ACC112 (cell line): ENCODE measurements at regions not wholly inside any gene's neighbourhood (a gene's known extent, or its start where the extent isn't known, plus 50 kb on each side); places are given as distances from the start of the nearest gene placed in this dataset.
"Not testable (repeated sequence)": the region's sequence is repeated elsewhere in the genome, so short reads cannot be mapped to it uniquely, and the experiment has no call there.

Experiments
- H2AFZ ChIP-seq: fragments of 200-600 bp; sonication (generic); one replicate; pipeline ENCODE4 v1.6.0; 2017; ENCODE audit warnings: antibody characterized with exemption, low read length; ENCODE audit not compliant: unreplicated experiment
- H3K27ac ChIP-seq: fragments of 200-600 bp; sonication (generic); 2 replicates; pipeline ENCODE4 v1.5.1; 2014; ENCODE audit warnings: low read depth, mild to moderate bottlenecking, antibody characterized with exemption, low read length, moderate library complexity
- H3K27me3 ChIP-seq: fragments of 200-600 bp; sonication (generic); 2 replicates; pipeline ENCODE4 v1.6.1; 2014; ENCODE audit warnings: mild to moderate bottlenecking, antibody characterized with exemption, low read length, moderate library complexity, mixed read lengths; ENCODE audit not compliant: insufficient read depth
- H3K36me3 ChIP-seq: fragments of 200-600 bp; sonication (generic); 2 replicates; pipeline ENCODE4 v1.6.1; 2016; ENCODE audit warnings: mild to moderate bottlenecking, antibody characterized with exemption, low read length, moderate library complexity, mixed read lengths; ENCODE audit not compliant: insufficient read depth
- H3K4me1 ChIP-seq: fragments of 200-600 bp; sonication (generic); one replicate; pipeline ENCODE4 v1.6.1; 2016; ENCODE audit warnings: low read length, mixed read lengths; ENCODE audit not compliant: insufficient read depth, unreplicated experiment, control insufficient read depth
- H3K4me3 ChIP-seq: fragments of 200-600 bp; sonication (generic); 2 replicates; pipeline ENCODE4 v1.5.1; 2014; ENCODE audit warnings: mild to moderate bottlenecking, low read depth, low read length
- H3K79me2 ChIP-seq: fragments of 200-600 bp; sonication (generic); one replicate; pipeline ENCODE4 v1.6.0; 2016; ENCODE audit warnings: low read length; ENCODE audit not compliant: control insufficient read depth, unreplicated experiment, insufficient read depth

- peaks cover 12% of the 10 kb centered on the region for H3K36me3 ChIP-seq
- H2AFZ ChIP-seq, result no peak overlapping the region
- H3K4me3 ChIP-seq, result peak overlapping the region; percentile 53
- peaks cover 47% of the 10 kb centered on the region for H3K4me1 ChIP-seq
- no peaks in the 10 kb centered on the region for H3K27me3 ChIP-seq
- peak overlapping the region; percentile 99 for H3K27ac ChIP-seq
- H3K79me2 ChIP-seq, result no peaks in the 10 kb centered on the region
Measured at GRCh38 chr2:38147333-38148121, 71.6 kb upstream of the CYP1B1 start.

DNA sequence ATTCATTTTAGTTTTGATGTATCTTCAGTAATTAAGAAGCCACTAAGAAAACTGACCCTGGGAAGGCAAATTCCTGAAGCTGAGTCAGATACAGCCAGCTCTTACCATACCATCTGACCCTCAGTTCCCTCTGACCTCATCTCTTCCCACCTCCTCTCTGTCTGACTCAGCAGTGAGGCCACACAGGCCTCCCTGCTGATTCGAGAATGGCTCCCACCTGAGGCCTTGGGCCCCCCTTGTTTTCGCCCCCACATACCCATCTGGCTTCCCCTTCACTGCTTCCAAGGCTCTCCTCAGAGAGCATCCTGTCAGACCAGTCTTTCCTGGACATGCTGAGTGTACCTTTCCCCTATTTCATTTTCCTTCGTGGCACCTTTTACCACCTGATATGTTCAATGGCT, 71.0 kb upstream of the CYP1B1 start:
- peaks cover 12% of the 10 kb centered on the region for H3K36me3 ChIP-seq
- H2AFZ ChIP-seq, result peak overlapping the region; percentile 9
- H3K4me3 ChIP-seq, result peak overlapping the region; percentile 53
- H3K79me2 ChIP-seq, result no peaks in the 10 kb centered on the region
- H3K27me3 ChIP-seq, result no peaks in the 10 kb centered on the region
- peaks cover 47% of the 10 kb centered on the region for H3K4me1 ChIP-seq
- peak overlapping the region; percentile 99 for H3K27ac ChIP-seq

- H3K27ac ChIP-seq, result peak overlapping the region; percentile 99
- peak overlapping the region; percentile 53 for H3K4me3 ChIP-seq
- peaks cover 47% of the 10 kb centered on the region for H3K4me1 ChIP-seq
Measured at GRCh38 chr2:38146275-38146906, 70.4 kb upstream of the CYP1B1 start.

DNA sequence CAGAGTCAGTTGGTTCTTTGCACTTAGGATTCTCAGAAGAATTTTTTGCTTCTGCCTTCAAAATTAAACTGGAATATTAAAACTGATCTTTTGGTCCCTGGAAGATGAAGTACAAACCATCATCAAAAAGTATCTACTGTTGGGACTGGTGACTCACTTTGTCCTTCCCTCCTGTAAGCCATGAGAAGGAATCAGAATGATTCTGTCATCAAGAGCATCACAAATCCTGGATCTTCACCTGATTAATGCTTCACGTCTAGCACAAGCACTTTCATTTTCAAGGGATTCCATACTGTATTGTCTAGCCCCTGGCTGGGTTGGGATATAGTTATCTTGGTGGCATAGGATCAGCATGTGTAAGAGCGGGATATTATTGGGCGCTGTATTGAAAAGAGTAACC, 69.3 kb upstream of the CYP1B1 start:
- Histone ChIP-seq H3K4me1 (peaks cover 47% of the 10 kb centered on the region), H2AFZ (peak overlapping the region; percentile 38), H3K36me3 (peaks cover 12% of the 10 kb centered on the region), H3K4me3 (peak overlapping the region; percentile 52; the same call in 1 of the 2 replicates), H3K79me2 (no peaks in the 10 kb centered on the region), H3K27me3 (no peaks in the 10 kb centered on the region), H3K27ac (peak overlapping the region; percentile 99)

More at GRCh38 chr2:38146275-38146906, 70.4 kb upstream of the CYP1B1 start:
- Histone ChIP-seq H2AFZ (peak overlapping the region; percentile 9), H3K36me3 (peaks cover 12% of the 10 kb centered on the region), H3K79me2 (no peaks in the 10 kb centered on the region), H3K27me3 (no peaks in the 10 kb centered on the region)

DNA sequence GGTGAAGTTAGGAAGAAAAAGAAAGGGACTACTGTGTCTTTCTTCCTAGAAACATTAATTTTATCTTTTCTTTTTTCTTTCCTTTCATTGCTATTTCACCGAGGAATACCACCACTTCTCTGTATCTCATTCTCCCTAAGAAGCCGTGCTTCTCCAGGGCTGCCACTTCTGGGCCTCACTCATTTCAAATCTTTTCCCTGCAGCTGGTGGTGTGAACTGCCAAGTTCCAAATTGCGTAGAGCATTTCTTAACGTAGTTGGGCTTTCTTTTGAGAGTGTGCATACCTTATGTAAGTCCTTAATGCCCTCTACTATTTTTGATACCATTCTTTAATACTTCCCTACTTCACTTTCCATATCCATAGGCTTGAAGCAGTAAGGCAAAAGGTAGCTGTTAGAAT, 66.7 kb upstream of the CYP1B1 start:
- Histone ChIP-seq H3K4me3 (no peak overlapping the region), H3K36me3 (peaks cover 12% of the 10 kb centered on the region), H3K4me1 (peaks cover 27% of the 10 kb centered on the region), H3K27me3 (no peaks in the 10 kb centered on the region), H2AFZ (no peak overlapping the region), H3K27ac (no peak overlapping the region), H3K79me2 (no peaks in the 10 kb centered on the region)

GRCh38 chr2:38141501-38141900, 65.5 kb upstream of the CYP1B1 start:
- Histone ChIP-seq H3K4me3 (no peak overlapping the region), H3K36me3 (peaks cover 12% of the 10 kb centered on the region), H3K79me2 (no peaks in the 10 kb centered on the region), H3K27ac (no peak overlapping the region), H2AFZ (no peak overlapping the region), H3K27me3 (no peaks in the 10 kb centered on the region), H3K4me1 (peaks cover 19% of the 10 kb centered on the region)

DNA sequence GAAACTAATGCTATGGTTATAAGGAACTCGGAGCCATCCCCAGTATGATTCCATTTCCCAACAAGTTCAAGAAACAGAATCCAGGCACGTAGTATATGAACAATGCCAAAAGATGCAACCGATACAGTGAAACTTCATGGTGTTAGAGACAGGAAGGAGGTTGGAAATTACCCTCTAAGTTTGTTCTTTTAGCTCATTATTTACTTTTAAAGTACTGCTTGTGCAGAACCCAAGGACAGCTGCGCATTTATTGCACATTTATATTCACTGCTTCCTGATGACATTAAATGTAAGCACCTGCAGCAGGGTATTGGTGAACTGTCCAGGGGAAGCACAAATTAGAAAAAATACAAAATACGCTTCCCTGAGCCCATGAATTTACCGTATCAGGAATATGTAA, 63.0 kb upstream of the CYP1B1 start:
- Histone ChIP-seq H3K27me3 (no peaks in the 10 kb centered on the region), H3K27ac (no peak overlapping the region), H3K4me3 (no peak overlapping the region), H3K79me2 (no peaks in the 10 kb centered on the region), H3K36me3 (peaks cover 10% of the 10 kb centered on the region), H3K4me1 (no peaks in the 10 kb centered on the region), H2AFZ (no peak overlapping the region)

DNA sequence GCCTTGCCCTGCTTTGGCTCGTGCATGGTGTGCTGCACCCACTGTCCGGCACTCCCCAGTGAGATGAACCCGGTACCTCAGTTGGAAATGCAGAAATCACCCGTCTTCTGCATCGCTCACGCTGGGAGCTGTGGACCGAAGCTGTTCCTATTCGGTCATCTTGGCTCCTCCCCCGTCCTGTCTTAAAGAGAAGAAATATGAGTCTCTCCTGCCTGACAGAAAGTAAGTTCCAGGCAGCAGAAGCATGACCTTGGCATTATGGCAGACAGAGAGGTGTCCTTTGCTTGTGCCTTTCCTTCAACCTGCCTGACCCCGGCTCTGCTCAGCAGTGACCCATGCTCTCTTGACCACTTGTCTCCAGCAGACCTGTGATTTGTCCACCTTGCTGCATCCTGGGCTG, 62.5 kb upstream of the CYP1B1 start:
- Histone ChIP-seq H3K27ac (no peak overlapping the region), H3K27me3 (no peaks in the 10 kb centered on the region), H3K4me1 (no peaks in the 10 kb centered on the region), H3K4me3 (no peak overlapping the region), H3K79me2 (no peaks in the 10 kb centered on the region), H3K36me3 (peaks cover 4% of the 10 kb centered on the region; the same call in 1 of the 2 replicates), H2AFZ (no peak overlapping the region)

GRCh38 chr2:38137958-38138357, 62.0 kb upstream of the CYP1B1 start:
- H3K79me2 ChIP-seq, H3K27me3 ChIP-seq, H3K4me3 ChIP-seq, H3K36me3 ChIP-seq, H2AFZ ChIP-seq, H3K27ac ChIP-seq, H3K4me1 ChIP-seq: not testable (repeated sequence)

- Histone ChIP-seq H2AFZ (no peak overlapping the region), H3K79me2 (no peaks in the 10 kb centered on the region), H3K4me3 (no peak overlapping the region), H3K4me1 (no peaks in the 10 kb centered on the region), H3K36me3 (no peaks in the 10 kb centered on the region), H3K27me3 (no peaks in the 10 kb centered on the region), H3K27ac (no peak overlapping the region)
Measured at GRCh38 chr2:38131676-38132075, 55.7 kb upstream of the CYP1B1 start.

- Histone ChIP-seq H3K27me3 (no peaks in the 10 kb centered on the region), H2AFZ (no peak overlapping the region), H3K27ac (no peak overlapping the region), H3K79me2 (no peaks in the 10 kb centered on the region), H3K4me3 (no peak overlapping the region), H3K36me3 (no peaks in the 10 kb centered on the region), H3K4me1 (no peaks in the 10 kb centered on the region)
Measured at GRCh38 chr2:38130876-38131275, 54.9 kb upstream of the CYP1B1 start.
